ENCODE measurements at regions not wholly inside any gene's neighbourhood (a gene's known extent, or its start where the extent isn't known, plus 50 kb on each side); places are given as distances from the start of the nearest gene placed in this dataset.
A peak's percentile ranks its signal among the peaks of the same experiment; 100 is the strongest.

DNA sequence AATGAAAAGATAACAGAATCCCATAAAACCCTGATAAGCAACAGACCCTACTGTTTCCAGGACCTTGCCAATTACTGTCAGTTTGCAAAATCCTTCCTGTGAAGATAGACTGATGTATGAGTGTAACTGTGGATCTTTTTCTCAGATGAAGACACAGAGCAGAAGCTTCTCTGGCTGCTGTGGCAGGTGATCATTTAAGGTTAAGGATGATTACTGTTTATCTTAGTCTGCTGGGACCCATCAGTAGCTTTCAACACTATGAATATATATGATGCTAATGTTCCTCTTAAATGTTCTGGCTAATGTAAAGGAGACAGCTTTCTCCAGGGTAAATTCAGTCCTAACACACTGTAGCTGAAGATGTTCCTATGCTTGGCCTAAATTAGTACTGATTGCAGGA is 56.0 kb upstream of the CTTNBP2 start:
- Histone ChIP-seq H3K27me3 (replicated peaks in 2 of 5; ENCODE audit: control insufficient read depth in 4 of 5, insufficient read depth in 5 of 5, low read length in 4 of 5) (no peaks in the 10 kb centered on the region), H3K27ac (ENCODE audit: insufficient read depth in 1 of 2, low read depth in 1 of 2, low read length in 2 of 2, poor library complexity in 1 of 2, severe bottlenecking in 2 of 2) (no peak overlapping the region), H3K4me1 (ENCODE audit: control extremely low read depth in 1 of 4, control insufficient read depth in 4 of 4, insufficient read depth in 4 of 4, low read length in 3 of 4) (no peaks in the 10 kb centered on the region), H3K36me3 (ENCODE audit: control insufficient read depth in 4 of 4, insufficient read depth in 4 of 4, low read length in 3 of 4) (no peaks in the 10 kb centered on the region), H3K9me3 (ENCODE audit: control extremely low read depth in 1 of 5, control insufficient read depth in 4 of 5, insufficient read depth in 2 of 5, low read depth in 1 of 5, low read length in 4 of 5) (peaks cover 0 to 10% (median 0%) of the 10 kb centered on the region in 5 experiments), H3K4me3 (ENCODE audit: control insufficient read depth in 1 of 7, extremely low read depth in 1 of 7, insufficient read depth in 4 of 7, low read depth in 2 of 7, low read length in 6 of 7) (no peak overlapping the region)
- POLR2A ChIA-PET, result no interaction called here
- no peak for DNase-seq
- CTCF ChIA-PET, result no interaction called here

DNA sequence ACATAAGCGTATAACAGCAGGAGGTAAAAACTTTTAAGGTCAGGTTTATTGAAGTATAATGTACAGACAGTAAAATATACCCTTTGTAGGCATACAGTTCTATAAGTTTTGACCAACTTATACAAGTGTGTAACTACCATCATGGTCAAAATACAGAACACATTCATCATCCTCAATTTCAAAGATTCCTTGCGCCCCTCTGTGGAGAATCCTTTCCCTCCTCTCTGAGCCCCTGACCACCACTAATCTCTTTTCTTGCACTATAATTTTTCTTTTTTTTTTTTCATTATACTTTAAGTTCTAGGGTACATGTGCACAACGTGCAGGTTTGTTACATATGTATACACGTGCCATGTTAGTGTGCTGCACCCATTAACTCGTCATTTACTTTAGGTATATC is 58.1 kb upstream of the CTTNBP2 start:
- 95% methylated on average over 4 of the region's 5 CpGs for WGBS (ENCODE audit: insufficient coverage)
- Histone ChIP-seq H3K36me3 (ENCODE audit: control insufficient read depth in 4 of 4, insufficient read depth in 4 of 4, low read length in 3 of 4) (no peaks in the 10 kb centered on the region), H3K27ac (ENCODE audit: insufficient read depth in 1 of 2, low read depth in 1 of 2, low read length in 2 of 2, poor library complexity in 1 of 2, severe bottlenecking in 2 of 2) (no peak overlapping the region), H3K4me1 (ENCODE audit: control extremely low read depth in 1 of 4, control insufficient read depth in 4 of 4, insufficient read depth in 4 of 4, low read length in 3 of 4) (no peaks in the 10 kb centered on the region), H3K4me3 (ENCODE audit: control insufficient read depth in 1 of 7, extremely low read depth in 1 of 7, insufficient read depth in 4 of 7, low read depth in 2 of 7, low read length in 6 of 7) (no peak overlapping the region), H3K27me3 (replicated peaks in 2 of 5; ENCODE audit: control insufficient read depth in 4 of 5, insufficient read depth in 5 of 5, low read length in 4 of 5) (no peaks in the 10 kb centered on the region), H3K9me3 (ENCODE audit: control extremely low read depth in 1 of 5, control insufficient read depth in 4 of 5, insufficient read depth in 2 of 5, low read depth in 1 of 5, low read length in 4 of 5) (peaks cover 0 to 10% (median 0%) of the 10 kb centered on the region in 5 experiments)
- POLR2A ChIA-PET, result no interaction called here
- no peak for DNase-seq
- CTCF ChIA-PET, result no interaction called here

DNA sequence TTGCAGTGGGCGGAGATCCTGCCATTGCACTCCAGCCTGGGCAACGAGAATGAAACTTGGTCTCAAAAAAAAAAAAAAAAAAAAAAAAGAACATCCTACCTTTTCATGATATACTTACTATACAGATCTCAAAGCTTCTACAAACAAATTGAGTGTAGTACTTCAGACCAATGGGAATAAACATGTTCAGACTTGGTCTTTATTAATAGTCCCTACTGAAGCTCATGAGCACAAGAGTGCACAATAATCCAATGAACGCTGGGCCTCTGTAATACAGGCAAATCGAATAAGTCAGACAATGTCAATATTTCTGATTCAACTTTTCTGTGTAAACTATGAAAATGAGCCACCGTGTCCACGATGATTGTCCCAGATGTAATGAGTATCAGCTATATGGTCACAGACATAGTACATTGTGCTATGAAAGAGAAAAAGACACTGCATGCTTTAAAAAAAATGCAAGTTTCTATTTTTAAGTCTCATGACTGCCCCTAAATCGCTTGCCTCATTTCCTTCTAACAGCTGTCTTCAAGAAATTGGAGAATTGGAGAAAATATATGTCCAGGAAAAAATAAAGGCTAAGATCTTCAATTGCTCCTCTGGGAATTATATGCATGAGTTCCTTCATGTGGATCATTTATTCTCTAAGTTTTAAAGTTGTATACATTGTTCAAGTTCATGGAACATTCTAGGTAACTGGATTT is 64.0 kb upstream of the CTTNBP2 start:
- 100% methylated on average over 5 of the region's 7 CpGs for WGBS (ENCODE audit: insufficient coverage)
- no peak overlapping the region for H3K4me3 ChIP-seq (ENCODE audit: control insufficient read depth in 1 of 7, extremely low read depth in 1 of 7, insufficient read depth in 4 of 7, low read depth in 2 of 7, low read length in 6 of 7)
- DNase-seq, result no peak

DNA sequence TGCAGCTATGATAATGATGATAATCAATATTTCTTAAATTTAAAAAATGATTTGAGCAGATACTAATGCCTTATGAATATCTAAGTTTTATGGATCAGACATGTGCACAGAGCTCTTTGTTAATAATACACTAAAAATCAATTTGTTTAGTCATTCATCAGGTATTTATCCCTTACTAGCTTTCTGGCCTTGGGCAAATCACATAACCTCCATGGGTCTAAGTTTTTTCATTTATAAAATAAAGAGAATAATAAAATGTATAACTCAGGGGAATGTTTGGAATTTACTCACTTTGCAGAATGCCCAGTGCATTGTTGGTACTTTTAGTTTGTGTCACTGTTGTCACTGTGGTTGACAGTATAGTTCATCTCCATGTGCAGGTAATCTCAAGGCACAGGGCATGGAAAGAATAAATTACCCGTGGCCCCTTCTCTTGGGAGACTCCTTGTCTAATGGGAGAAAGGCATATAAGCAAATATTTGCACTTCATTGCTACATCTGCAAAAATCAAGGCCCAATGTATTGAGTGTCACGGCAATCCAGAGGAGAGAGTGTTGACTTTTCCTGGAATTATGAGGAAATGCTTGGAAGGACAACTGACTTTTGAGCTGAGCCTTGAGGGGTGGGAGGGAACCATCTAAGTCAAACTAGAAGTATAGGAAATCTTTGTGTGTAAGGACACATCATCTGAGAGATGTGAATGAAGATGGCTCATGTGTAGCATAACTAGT is 64.7 kb upstream of the CTTNBP2 start:
- no peaks in the 10 kb centered on the region for H3K27me3 ChIP-seq (replicated peaks in 2 of 5; ENCODE audit: control insufficient read depth in 4 of 5, insufficient read depth in 5 of 5, low read length in 4 of 5)
- H3K27ac ChIP-seq (ENCODE audit: insufficient read depth in 1 of 2, low read depth in 1 of 2, low read length in 2 of 2, poor library complexity in 1 of 2, severe bottlenecking in 2 of 2), result no peak overlapping the region
- H3K4me1 ChIP-seq (ENCODE audit: control extremely low read depth in 1 of 4, control insufficient read depth in 4 of 4, insufficient read depth in 4 of 4, low read length in 3 of 4), result no peaks in the 10 kb centered on the region
- no peak overlapping the region for H3K4me3 ChIP-seq (ENCODE audit: control insufficient read depth in 1 of 7, extremely low read depth in 1 of 7, insufficient read depth in 4 of 7, low read depth in 2 of 7, low read length in 6 of 7)
- ChIA-PET POLR2A (no interaction called here), CTCF (interaction anchor here (0.8 kb wide), 1 partner anchor 18 kb away, joined by 5 read pairs; no protein-coding TSS in a partner anchor)
- peaks cover 0 to 11% (median 5%) of the 10 kb centered on the region in 5 experiments for H3K9me3 ChIP-seq (ENCODE audit: control extremely low read depth in 1 of 5, control insufficient read depth in 4 of 5, insufficient read depth in 2 of 5, low read depth in 1 of 5, low read length in 4 of 5)
- DNase-seq, result no peak
- H3K36me3 ChIP-seq (ENCODE audit: control insufficient read depth in 4 of 4, insufficient read depth in 4 of 4, low read length in 3 of 4), result no peaks in the 10 kb centered on the region
- whole genome bisulfite sequencing (ENCODE audit: insufficient coverage), result 100% methylated on average over 1 of the region's 2 CpGs

More for the DNA sequence above, 64.0 kb upstream of the CTTNBP2 start:
- ChIA-PET CTCF (interaction anchor here (0.9 to 1.0 kb wide), 2 partner anchors 10 to 15 kb away, joined by 3 read pairs; no protein-coding TSS in a partner anchor), POLR2A (no interaction called here)
- Histone ChIP-seq H3K36me3 (ENCODE audit: control insufficient read depth in 4 of 4, insufficient read depth in 4 of 4, low read length in 3 of 4) (no peaks in the 10 kb centered on the region), H3K27ac (ENCODE audit: insufficient read depth in 1 of 2, low read depth in 1 of 2, low read length in 2 of 2, poor library complexity in 1 of 2, severe bottlenecking in 2 of 2) (no peak overlapping the region), H3K27me3 (replicated peaks in 2 of 5; ENCODE audit: control insufficient read depth in 4 of 5, insufficient read depth in 5 of 5, low read length in 4 of 5) (no peaks in the 10 kb centered on the region), H3K4me1 (ENCODE audit: control extremely low read depth in 1 of 4, control insufficient read depth in 4 of 4, insufficient read depth in 4 of 4, low read length in 3 of 4) (no peaks in the 10 kb centered on the region), H3K9me3 (ENCODE audit: control extremely low read depth in 1 of 5, control insufficient read depth in 4 of 5, insufficient read depth in 2 of 5, low read depth in 1 of 5, low read length in 4 of 5) (peaks cover 0 to 13% (median 0%) of the 10 kb centered on the region in 5 experiments)

DNA sequence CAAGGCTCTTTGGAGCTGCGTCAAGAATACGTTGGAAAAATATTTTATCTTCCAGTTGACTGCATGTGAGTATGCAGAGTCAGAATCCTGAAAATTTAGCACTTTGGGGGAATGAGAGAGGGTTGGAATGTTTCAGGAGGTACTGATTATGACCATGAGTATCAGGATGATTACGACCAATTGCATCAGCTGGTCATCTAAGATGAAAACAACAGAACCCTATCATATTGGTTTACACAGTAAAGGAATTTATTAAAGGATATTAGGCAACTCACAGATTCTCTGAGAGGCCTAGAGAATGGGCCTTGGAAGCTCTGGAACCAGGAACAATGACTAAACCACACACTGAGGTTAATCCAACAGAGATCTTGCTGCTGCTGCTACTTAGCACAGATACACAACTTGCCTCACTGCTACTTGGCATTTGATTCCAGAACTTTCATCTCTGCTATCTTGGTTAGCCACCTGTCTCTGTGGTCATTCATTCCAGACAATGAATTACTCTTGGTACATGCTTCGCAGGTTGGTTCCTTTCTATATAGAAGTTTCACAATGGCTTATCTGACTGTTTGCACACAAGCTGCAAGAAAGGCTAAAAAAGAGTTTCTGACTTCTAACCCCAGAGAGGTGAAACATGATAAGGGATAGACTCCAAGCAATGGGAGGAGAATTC is 68.0 kb upstream of the CTTNBP2 start:
- CTCF ChIA-PET, result interaction anchor here (1.2 kb wide), 1 partner anchor 8 kb away, joined by 3 read pairs; no protein-coding TSS in a partner anchor

DNA sequence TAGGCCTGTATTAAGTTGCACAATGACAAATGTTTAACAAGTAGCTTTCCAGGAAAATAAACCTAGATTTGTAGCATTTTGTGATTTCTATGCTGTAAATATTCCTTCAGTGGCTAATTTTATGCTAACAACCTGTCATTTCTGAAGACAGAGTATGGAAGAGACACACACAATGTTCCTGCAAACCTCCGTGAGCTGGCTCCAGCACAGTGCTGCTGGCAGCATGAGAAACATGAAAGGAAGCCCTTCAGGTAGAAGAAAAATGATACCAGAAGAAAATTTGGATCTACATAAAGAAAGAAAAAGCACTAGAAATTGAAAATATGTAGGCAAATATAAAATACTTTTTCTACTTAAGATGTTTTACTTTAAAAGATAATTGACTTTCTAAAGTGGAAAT is 69.5 kb upstream of the CTTNBP2 start:
- ChIA-PET POLR2A (no interaction called here), CTCF (no interaction called here)
- Histone ChIP-seq H3K36me3 (ENCODE audit: control insufficient read depth in 4 of 4, insufficient read depth in 4 of 4, low read length in 3 of 4) (no peaks in the 10 kb centered on the region), H3K4me1 (ENCODE audit: control extremely low read depth in 1 of 4, control insufficient read depth in 4 of 4, insufficient read depth in 4 of 4, low read length in 3 of 4) (no peaks in the 10 kb centered on the region), H3K27me3 (replicated peaks in 2 of 5; ENCODE audit: control insufficient read depth in 4 of 5, insufficient read depth in 5 of 5, low read length in 4 of 5) (no peaks in the 10 kb centered on the region), H3K27ac (ENCODE audit: insufficient read depth in 1 of 2, low read depth in 1 of 2, low read length in 2 of 2, poor library complexity in 1 of 2, severe bottlenecking in 2 of 2) (no peak overlapping the region), H3K9me3 (ENCODE audit: control extremely low read depth in 1 of 5, control insufficient read depth in 4 of 5, insufficient read depth in 2 of 5, low read depth in 1 of 5, low read length in 4 of 5) (peaks cover 0 to 7% (median 6%) of the 10 kb centered on the region in 5 experiments), H3K4me3 (ENCODE audit: control insufficient read depth in 1 of 7, extremely low read depth in 1 of 7, insufficient read depth in 4 of 7, low read depth in 2 of 7, low read length in 6 of 7) (no peak overlapping the region)
- 100% methylated on average over 1 of the region's 1 CpG for WGBS (ENCODE audit: insufficient coverage)
- no peak for DNase-seq

More for the DNA sequence above, 68.0 kb upstream of the CTTNBP2 start:
- Histone ChIP-seq H3K36me3 (ENCODE audit: control insufficient read depth in 4 of 4, insufficient read depth in 4 of 4, low read length in 3 of 4) (no peaks in the 10 kb centered on the region), H3K4me3 (ENCODE audit: control insufficient read depth in 1 of 7, extremely low read depth in 1 of 7, insufficient read depth in 4 of 7, low read depth in 2 of 7, low read length in 6 of 7) (no peak overlapping the region), H3K9me3 (ENCODE audit: control extremely low read depth in 1 of 5, control insufficient read depth in 4 of 5, insufficient read depth in 2 of 5, low read depth in 1 of 5, low read length in 4 of 5) (peaks cover 0 to 7% (median 6%) of the 10 kb centered on the region in 5 experiments), H3K27ac (ENCODE audit: insufficient read depth in 1 of 2, low read depth in 1 of 2, low read length in 2 of 2, poor library complexity in 1 of 2, severe bottlenecking in 2 of 2) (no peak overlapping the region), H3K27me3 (replicated peaks in 2 of 5; ENCODE audit: control insufficient read depth in 4 of 5, insufficient read depth in 5 of 5, low read length in 4 of 5) (no peaks in the 10 kb centered on the region), H3K4me1 (ENCODE audit: control extremely low read depth in 1 of 4, control insufficient read depth in 4 of 4, insufficient read depth in 4 of 4, low read length in 3 of 4) (no peaks in the 10 kb centered on the region)
- 100% methylated on average over 3 of the region's 4 CpGs for WGBS (ENCODE audit: insufficient coverage)
- peak; percentile 3 to 61 (median 32) for DNase-seq
- POLR2A ChIA-PET, result no interaction called here

DNA sequence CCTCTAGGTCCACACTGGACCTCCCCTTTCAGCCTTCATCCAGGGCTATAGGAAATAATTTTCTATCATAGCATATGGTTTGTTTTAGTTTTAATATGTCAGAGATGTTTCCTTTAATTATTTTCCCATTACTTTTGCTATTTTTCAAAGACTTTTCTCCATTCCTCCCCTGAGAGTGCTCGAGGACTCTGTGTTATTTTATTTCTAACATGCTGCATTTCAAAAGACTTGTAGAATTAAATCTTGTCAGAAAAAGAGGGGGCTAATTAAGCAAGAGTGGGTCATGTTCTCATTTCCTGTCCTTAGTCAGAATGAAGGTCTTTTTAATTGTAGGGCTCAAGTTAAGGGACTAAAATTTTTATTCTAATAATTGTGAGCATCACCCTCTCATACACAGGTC is 71.6 kb upstream of the CTTNBP2 start:
- no CpG with 5 or more reads among the region's 1 CpG for WGBS (ENCODE audit: insufficient coverage)
- Histone ChIP-seq H3K27ac (ENCODE audit: insufficient read depth in 1 of 2, low read depth in 1 of 2, low read length in 2 of 2, poor library complexity in 1 of 2, severe bottlenecking in 2 of 2) (no peak overlapping the region), H3K9me3 (ENCODE audit: control extremely low read depth in 1 of 5, control insufficient read depth in 4 of 5, insufficient read depth in 2 of 5, low read depth in 1 of 5, low read length in 4 of 5) (peaks cover 0 to 7% (median 6%) of the 10 kb centered on the region in 5 experiments), H3K27me3 (replicated peaks in 2 of 5; ENCODE audit: control insufficient read depth in 4 of 5, insufficient read depth in 5 of 5, low read length in 4 of 5) (no peaks in the 10 kb centered on the region), H3K4me3 (ENCODE audit: control insufficient read depth in 1 of 7, extremely low read depth in 1 of 7, insufficient read depth in 4 of 7, low read depth in 2 of 7, low read length in 6 of 7) (no peak overlapping the region), H3K4me1 (ENCODE audit: control extremely low read depth in 1 of 4, control insufficient read depth in 4 of 4, insufficient read depth in 4 of 4, low read length in 3 of 4) (no peaks in the 10 kb centered on the region), H3K36me3 (ENCODE audit: control insufficient read depth in 4 of 4, insufficient read depth in 4 of 4, low read length in 3 of 4) (no peaks in the 10 kb centered on the region)
- DNase-seq, result no peak
- ChIA-PET CTCF (no interaction called here), POLR2A (no interaction called here)

Data from common myeloid progenitor, CD34-positive (primary cell).